ENCODE measurements at regions not wholly inside any gene's neighbourhood (a gene's known extent, or its start where the extent isn't known, plus 50 kb on each side); places are given as distances from the start of the nearest gene placed in this dataset.

DNA sequence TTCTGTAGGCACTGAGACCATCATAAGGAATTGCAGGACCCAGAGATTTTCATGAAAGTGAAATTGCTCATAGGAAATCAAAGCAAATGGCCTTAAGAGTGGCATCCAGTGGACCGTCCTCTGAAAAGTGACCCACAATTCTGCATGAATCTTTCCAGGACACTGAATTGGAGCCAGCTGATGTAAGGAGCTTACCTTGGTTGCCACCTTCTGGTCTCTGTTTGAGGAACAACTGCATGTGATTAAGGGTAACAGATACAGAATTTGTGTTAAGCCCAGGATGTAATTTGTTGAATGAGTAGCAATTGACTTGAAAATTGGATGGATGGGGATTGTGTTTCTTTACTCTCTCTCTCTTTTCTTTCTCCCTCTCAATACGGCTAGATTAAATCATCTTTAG, 49.9 kb upstream of the GAS1 start:
- Histone ChIP-seq H3K27me3 (ENCODE audit: insufficient read depth, poor library complexity, severe bottlenecking) (no peaks in the 10 kb centered on the region), H3K4me3 (ENCODE audit: severe bottlenecking) (no peak overlapping the region), H3K4me1 (ENCODE audit: insufficient read depth, poor library complexity, severe bottlenecking) (peaks cover 2% of the 10 kb centered on the region), H3K36me3 (ENCODE audit: low read depth) (no peaks in the 10 kb centered on the region), H3K9me3 (ENCODE audit: severe bottlenecking) (no peaks in the 10 kb centered on the region), H3K27ac (ENCODE audit: poor library complexity, severe bottlenecking) (no peak overlapping the region)
- TF ChIP-seq CTCF (IDR thresholded peaks at IDR 0.05; ENCODE audit: poor library complexity, severe bottlenecking), result peak; percentile 81
- no peak for DNase-seq (ENCODE audit: low spot score)
- ATAC-seq (ENCODE audit: low read depth), result peak; percentile 69

DNA sequence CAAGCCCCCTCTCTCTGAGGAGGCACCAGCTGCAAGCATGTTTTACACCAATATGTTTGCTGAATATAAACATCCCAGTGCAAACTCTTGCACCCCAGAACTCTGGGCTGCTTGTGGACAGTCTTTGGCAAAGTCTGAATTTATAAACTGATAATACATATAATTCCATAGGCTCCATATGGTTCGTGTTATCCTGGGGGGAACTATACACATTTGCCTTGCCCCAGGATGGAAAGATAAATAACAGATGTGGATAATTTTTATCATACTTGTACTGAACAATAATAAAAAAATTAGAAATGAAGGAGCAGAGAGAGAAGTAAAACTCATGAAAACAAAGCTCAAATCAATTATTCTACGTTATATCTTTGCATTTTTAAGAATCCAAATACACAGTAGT, 50.6 kb upstream of the GAS1 start:
- no peak for TF ChIP-seq CTCF (IDR thresholded peaks at IDR 0.05; ENCODE audit: poor library complexity, severe bottlenecking)
- H3K27me3 ChIP-seq (ENCODE audit: insufficient read depth, poor library complexity, severe bottlenecking), result no peaks in the 10 kb centered on the region
- DNase-seq (ENCODE audit: low spot score) (no peak), ATAC-seq (ENCODE audit: low read depth) (no peak)
- peaks cover 2% of the 10 kb centered on the region for H3K4me1 ChIP-seq (ENCODE audit: insufficient read depth, poor library complexity, severe bottlenecking)
- H3K9me3 ChIP-seq (ENCODE audit: severe bottlenecking), result no peaks in the 10 kb centered on the region
- no peaks in the 10 kb centered on the region for H3K36me3 ChIP-seq (ENCODE audit: low read depth)
- no peak overlapping the region for H3K27ac ChIP-seq (ENCODE audit: poor library complexity, severe bottlenecking)
- H3K4me3 ChIP-seq (ENCODE audit: severe bottlenecking), result no peak overlapping the region

DNA sequence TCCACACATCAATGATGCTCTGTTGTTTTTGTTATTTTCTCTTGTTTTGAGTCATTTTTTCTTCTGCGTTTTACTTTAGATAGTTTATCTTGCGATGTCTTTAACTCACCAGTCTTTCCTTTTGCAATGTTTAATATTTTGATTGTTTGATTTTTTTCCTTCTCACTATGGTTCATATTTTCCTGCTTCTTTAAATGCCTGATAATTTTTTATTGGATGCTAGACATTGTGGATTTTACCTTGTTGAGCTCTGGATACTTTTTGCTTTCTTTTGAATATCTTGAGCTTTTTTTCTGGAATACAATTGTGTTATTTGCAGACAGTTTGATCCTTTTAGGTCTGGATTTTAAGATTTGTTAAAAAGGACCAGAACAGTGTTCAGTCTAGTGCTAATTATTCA, 55.2 kb upstream of the GAS1 start:
- Histone ChIP-seq H3K4me3 (ENCODE audit: severe bottlenecking) (no peak overlapping the region), H3K27me3 (ENCODE audit: insufficient read depth, poor library complexity, severe bottlenecking) (no peaks in the 10 kb centered on the region), H3K9me3 (ENCODE audit: severe bottlenecking) (no peaks in the 10 kb centered on the region), H3K27ac (ENCODE audit: poor library complexity, severe bottlenecking) (no peak overlapping the region), H3K36me3 (ENCODE audit: low read depth) (no peaks in the 10 kb centered on the region), H3K4me1 (ENCODE audit: insufficient read depth, poor library complexity, severe bottlenecking) (no peaks in the 10 kb centered on the region)
- no peak for TF ChIP-seq CTCF (IDR thresholded peaks at IDR 0.05; ENCODE audit: poor library complexity, severe bottlenecking)
- ATAC-seq (ENCODE audit: low read depth) (no peak), DNase-seq (ENCODE audit: low spot score) (no peak)

DNA sequence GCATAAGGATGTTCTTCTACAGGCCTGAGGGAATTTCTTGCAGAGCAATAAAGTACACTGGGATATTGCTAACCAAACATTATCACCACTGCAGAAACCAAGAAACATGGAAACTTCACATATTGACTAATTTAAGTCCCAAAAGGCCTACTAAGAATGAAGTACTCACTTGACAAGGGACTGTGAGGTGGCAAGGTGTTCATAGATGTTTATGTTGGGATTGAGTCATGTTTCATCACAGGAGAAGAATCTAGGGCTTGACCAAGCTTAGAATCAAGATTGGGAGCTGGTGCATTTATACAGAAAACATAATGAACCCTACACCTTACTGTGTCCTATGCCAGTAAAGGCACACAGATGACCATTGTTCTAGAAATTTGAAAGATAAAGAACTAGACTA, 56.7 kb upstream of the GAS1 start:
- no peak overlapping the region for H3K27ac ChIP-seq (ENCODE audit: poor library complexity, severe bottlenecking)
- TF ChIP-seq CTCF (IDR thresholded peaks at IDR 0.05; ENCODE audit: poor library complexity, severe bottlenecking), result no peak
- H3K36me3 ChIP-seq (ENCODE audit: low read depth), result no peaks in the 10 kb centered on the region
- H3K4me1 ChIP-seq (ENCODE audit: insufficient read depth, poor library complexity, severe bottlenecking), result no peaks in the 10 kb centered on the region
- H3K4me3 ChIP-seq (ENCODE audit: severe bottlenecking), result no peak overlapping the region
- ATAC-seq (ENCODE audit: low read depth), result no peak
- no peaks in the 10 kb centered on the region for H3K9me3 ChIP-seq (ENCODE audit: severe bottlenecking)
- H3K27me3 ChIP-seq (ENCODE audit: insufficient read depth, poor library complexity, severe bottlenecking), result no peaks in the 10 kb centered on the region
- DNase-seq (ENCODE audit: low spot score), result no peak

DNA sequence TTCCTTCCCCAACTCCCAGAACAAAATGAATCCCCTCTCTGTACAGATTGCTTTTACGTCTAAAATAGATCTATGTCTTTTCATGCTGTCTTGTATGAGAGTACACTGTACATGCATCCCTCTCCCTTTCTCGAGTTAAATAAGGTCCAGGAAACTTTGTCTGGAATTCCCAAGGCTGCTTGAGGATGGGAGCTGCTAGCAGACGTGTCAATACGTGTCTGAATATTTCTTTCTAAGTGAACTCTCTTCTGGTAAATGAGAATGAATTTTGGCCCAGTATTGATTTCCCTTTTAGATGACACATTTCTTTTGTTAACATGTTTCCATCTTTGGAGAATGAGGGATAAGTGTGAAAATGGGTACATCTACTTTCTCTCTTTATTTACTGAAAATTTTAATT, 59.6 kb upstream of the GAS1 start:
- TF ChIP-seq CTCF (IDR thresholded peaks at IDR 0.05; ENCODE audit: poor library complexity, severe bottlenecking), result no peak
- Histone ChIP-seq H3K4me1 (ENCODE audit: insufficient read depth, poor library complexity, severe bottlenecking) (no peaks in the 10 kb centered on the region), H3K4me3 (ENCODE audit: severe bottlenecking) (no peak overlapping the region), H3K36me3 (ENCODE audit: low read depth) (no peaks in the 10 kb centered on the region), H3K27ac (ENCODE audit: poor library complexity, severe bottlenecking) (no peak overlapping the region), H3K27me3 (ENCODE audit: insufficient read depth, poor library complexity, severe bottlenecking) (no peaks in the 10 kb centered on the region), H3K9me3 (ENCODE audit: severe bottlenecking) (no peaks in the 10 kb centered on the region)
- no peak for DNase-seq (ENCODE audit: low spot score)
- no peak for ATAC-seq (ENCODE audit: low read depth)

Data from RWPE2 (cell line).